DMS114 treated with DMSO at 0.1 percent for 48 hours (cell line): ENCODE measurements at regions not wholly inside any gene's neighbourhood (a gene's known extent, or its start where the extent isn't known, plus 50 kb on each side); places are given as distances from the start of the nearest gene placed in this dataset.

Experiments
- DNase-seq: peaks from one replicate; lab custom pipeline; 2025; ENCODE audit not compliant: unreplicated experiment; lab: John Stamatoyannopoulos, UW

- DNase-seq = no peak
Measured at GRCh38 chr4:34800953-34801352, 1443.4 kb downstream of the ARAP2 start.

GRCh38 chr4:34814266-34814665 lies 1430.0 kb downstream of the ARAP2 start:
- DNase-seq = no peak

GRCh38 chr4:34824515-34824914 lies 1419.8 kb downstream of the ARAP2 start:
- DNase-seq = no peak

GRCh38 chr4:34826660-34827059 lies 1417.7 kb downstream of the ARAP2 start:
- no peak for DNase-seq

GRCh38 chr4:34845926-34846325 lies 1398.4 kb downstream of the ARAP2 start:
- no peak for DNase-seq

- DNase-seq = no peak
Measured at GRCh38 chr4:34850421-34850820, 1393.9 kb downstream of the ARAP2 start.

- DNase-seq = no peak
Measured at GRCh38 chr4:34850968-34851367, 1393.3 kb downstream of the ARAP2 start.

- DNase-seq = no peak
Measured at GRCh38 chr4:34851411-34851810, 1392.9 kb downstream of the ARAP2 start.

GRCh38 chr4:34854451-34854850 lies 1389.9 kb downstream of the ARAP2 start:
- DNase-seq = no peak

GRCh38 chr4:34861666-34862065 lies 1382.6 kb downstream of the ARAP2 start:
- no peak for DNase-seq

GRCh38 chr4:34878961-34879360 lies 1365.4 kb downstream of the ARAP2 start:
- DNase-seq = no peak

GRCh38 chr4:34880246-34880645 lies 1364.1 kb downstream of the ARAP2 start:
- DNase-seq = no peak

- no peak for DNase-seq
Measured at GRCh38 chr4:34891892-34892291, 1352.4 kb downstream of the ARAP2 start.

- DNase-seq = no peak
Measured at GRCh38 chr4:34893382-34893781, 1350.9 kb downstream of the ARAP2 start.

GRCh38 chr4:34920032-34920431 lies 1324.3 kb downstream of the ARAP2 start:
- no peak for DNase-seq

GRCh38 chr4:34921391-34921790 lies 1322.9 kb downstream of the ARAP2 start:
- DNase-seq = no peak

GRCh38 chr4:34922325-34922724 lies 1322.0 kb downstream of the ARAP2 start:
- no peak for DNase-seq

GRCh38 chr4:34932591-34932990 lies 1311.7 kb downstream of the ARAP2 start:
- DNase-seq = no peak

- DNase-seq = no peak
Measured at GRCh38 chr4:34935739-34936138, 1308.6 kb downstream of the ARAP2 start.

- no peak for DNase-seq
Measured at GRCh38 chr4:34939073-34939472, 1305.2 kb downstream of the ARAP2 start.

- no peak for DNase-seq
Measured at GRCh38 chr4:34943741-34944386, 1300.5 kb downstream of the ARAP2 start.

- no peak for DNase-seq
Measured at GRCh38 chr4:34950926-34951325, 1293.4 kb downstream of the ARAP2 start.

- no peak for DNase-seq
Measured at GRCh38 chr4:34953145-34953799, 1291.0 kb downstream of the ARAP2 start.
